ENCODE measurements at regions not wholly inside any gene's neighbourhood (a gene's known extent, or its start where the extent isn't known, plus 50 kb on each side); places are given as distances from the start of the nearest gene placed in this dataset.

- DNase-seq (ENCODE audit: low read depth in 4 of 4, low spot score in 3 of 4): no peak
Measured at GRCh38 chr2:5285061-5285460, 407.1 kb upstream of the SOX11 start.

GRCh38 chr2:5285872-5286769 is 406.1 kb upstream of the SOX11 start:
- no peak for DNase-seq (ENCODE audit: low read depth in 4 of 4, low spot score in 3 of 4)

GRCh38 chr2:5287558-5288334 is 404.4 kb upstream of the SOX11 start:
- no peak for DNase-seq (ENCODE audit: low read depth in 4 of 4, low spot score in 3 of 4)

- DNase-seq (ENCODE audit: low read depth in 4 of 4, low spot score in 3 of 4): no peak
Measured at GRCh38 chr2:5290900-5291546, 401.2 kb upstream of the SOX11 start.

GRCh38 chr2:5304640-5305039 is 387.5 kb upstream of the SOX11 start:
- DNase-seq (ENCODE audit: low read depth in 4 of 4, low spot score in 3 of 4): no peak

- DNase-seq (ENCODE audit: low read depth in 4 of 4, low spot score in 3 of 4): no peak
Measured at GRCh38 chr2:5315041-5315440, 377.1 kb upstream of the SOX11 start.

GRCh38 chr2:5315512-5315911 is 376.7 kb upstream of the SOX11 start:
- DNase-seq (ENCODE audit: low read depth in 4 of 4, low spot score in 3 of 4): no peak

- no peak for DNase-seq (ENCODE audit: low read depth in 4 of 4, low spot score in 3 of 4)
Measured at GRCh38 chr2:5316001-5316490, 376.1 kb upstream of the SOX11 start.

- DNase-seq (ENCODE audit: low read depth in 4 of 4, low spot score in 3 of 4): no peak
Measured at GRCh38 chr2:5319493-5319892, 372.7 kb upstream of the SOX11 start.

GRCh38 chr2:5322396-5322795 is 369.8 kb upstream of the SOX11 start:
- DNase-seq (ENCODE audit: low read depth in 4 of 4, low spot score in 3 of 4): no peak

- no peak for DNase-seq (ENCODE audit: low read depth in 4 of 4, low spot score in 3 of 4)
Measured at GRCh38 chr2:5325523-5325922, 366.7 kb upstream of the SOX11 start.

- DNase-seq (ENCODE audit: low read depth in 4 of 4, low spot score in 3 of 4): no peak
Measured at GRCh38 chr2:5328826-5329225, 363.4 kb upstream of the SOX11 start.

- no peak for DNase-seq (ENCODE audit: low read depth in 4 of 4, low spot score in 3 of 4)
Measured at GRCh38 chr2:5329763-5330162, 362.4 kb upstream of the SOX11 start.

GRCh38 chr2:5330961-5331360 is 361.2 kb upstream of the SOX11 start:
- no peak for DNase-seq (ENCODE audit: low read depth in 4 of 4, low spot score in 3 of 4)

- DNase-seq (ENCODE audit: low read depth in 4 of 4, low spot score in 3 of 4): no peak
Measured at GRCh38 chr2:5332925-5333324, 359.3 kb upstream of the SOX11 start.

GRCh38 chr2:5339473-5339872 is 352.7 kb upstream of the SOX11 start:
- no peak for DNase-seq (ENCODE audit: low read depth in 4 of 4, low spot score in 3 of 4)

- no peak for DNase-seq (ENCODE audit: low read depth in 4 of 4, low spot score in 3 of 4)
Measured at GRCh38 chr2:5343785-5344335, 348.3 kb upstream of the SOX11 start.

GRCh38 chr2:5352286-5352685 is 339.9 kb upstream of the SOX11 start:
- DNase-seq (ENCODE audit: low read depth in 4 of 4, low spot score in 3 of 4): no peak

- DNase-seq (ENCODE audit: low read depth in 4 of 4, low spot score in 3 of 4): no peak
Measured at GRCh38 chr2:5353565-5353964, 338.6 kb upstream of the SOX11 start.

GRCh38 chr2:5359397-5359796 is 332.8 kb upstream of the SOX11 start:
- no peak for DNase-seq (ENCODE audit: low read depth in 4 of 4, low spot score in 3 of 4)

GRCh38 chr2:5360081-5360480 is 332.1 kb upstream of the SOX11 start:
- no peak for DNase-seq (ENCODE audit: low read depth in 4 of 4, low spot score in 3 of 4)
